Amygdala (tissue), 56 donors: ENCODE measurements at regions not wholly inside any gene's neighbourhood (a gene's known extent, or its start where the extent isn't known, plus 50 kb on each side); places are given as distances from the start of the nearest gene placed in this dataset.

Source experiments
- DNase-seq, 56 donors: peaks; one replicate each; lab custom pipeline; 2025; lab: John Stamatoyannopoulos, UW

- DNase-seq: no peak
Measured at GRCh38 chr4:58216461-58216860, 1106.3 kb upstream of the IGFBP7 start.

- no peak for DNase-seq
Measured at GRCh38 chr4:58214376-58214775, 1104.2 kb upstream of the IGFBP7 start.

- no peak for DNase-seq
Measured at GRCh38 chr4:58209551-58209950, 1099.4 kb upstream of the IGFBP7 start.

- no peak for DNase-seq
Measured at GRCh38 chr4:58209001-58209400, 1098.8 kb upstream of the IGFBP7 start.

GRCh38 chr4:58205446-58206235, 1095.5 kb upstream of the IGFBP7 start:
- no peak for DNase-seq

GRCh38 chr4:58192217-58192616, 1082.0 kb upstream of the IGFBP7 start:
- DNase-seq: no peak

- DNase-seq: no peak
Measured at GRCh38 chr4:58191109-58191508, 1080.9 kb upstream of the IGFBP7 start.

GRCh38 chr4:58188316-58188715, 1078.1 kb upstream of the IGFBP7 start:
- DNase-seq: no peak

- no peak for DNase-seq
Measured at GRCh38 chr4:58175024-58175423, 1064.8 kb upstream of the IGFBP7 start.

GRCh38 chr4:58166490-58166889, 1056.3 kb upstream of the IGFBP7 start:
- DNase-seq: no peak

GRCh38 chr4:58163156-58163555, 1053.0 kb upstream of the IGFBP7 start:
- no peak for DNase-seq

- no peak for DNase-seq
Measured at GRCh38 chr4:58149404-58150085, 1039.4 kb upstream of the IGFBP7 start.

GRCh38 chr4:58144721-58145120, 1034.5 kb upstream of the IGFBP7 start:
- DNase-seq: no peak

- DNase-seq: no peak
Measured at GRCh38 chr4:58138786-58139668, 1028.8 kb upstream of the IGFBP7 start.

- no peak for DNase-seq
Measured at GRCh38 chr4:58136604-58137003, 1026.4 kb upstream of the IGFBP7 start.

- no peak for DNase-seq
Measured at GRCh38 chr4:58127680-58128079, 1017.5 kb upstream of the IGFBP7 start.

- no peak for DNase-seq
Measured at GRCh38 chr4:58119298-58119697, 1009.1 kb upstream of the IGFBP7 start.

- no peak for DNase-seq
Measured at GRCh38 chr4:58113126-58113525, 1002.9 kb upstream of the IGFBP7 start.

GRCh38 chr4:58111818-58112217, 1001.6 kb upstream of the IGFBP7 start:
- DNase-seq: no peak

- DNase-seq: no peak
Measured at GRCh38 chr4:58093352-58093751, 983.2 kb upstream of the IGFBP7 start.

- no peak for DNase-seq
Measured at GRCh38 chr4:58090539-58090938, 980.4 kb upstream of the IGFBP7 start.
